ENCODE measurements at regions not wholly inside any gene's neighbourhood (a gene's known extent, or its start where the extent isn't known, plus 50 kb on each side); places are given as distances from the start of the nearest gene placed in this dataset.
"Not testable (repeated sequence)": the region's sequence is repeated elsewhere in the genome, so short reads cannot be mapped to it uniquely, and the experiment has no call there.

DNA sequence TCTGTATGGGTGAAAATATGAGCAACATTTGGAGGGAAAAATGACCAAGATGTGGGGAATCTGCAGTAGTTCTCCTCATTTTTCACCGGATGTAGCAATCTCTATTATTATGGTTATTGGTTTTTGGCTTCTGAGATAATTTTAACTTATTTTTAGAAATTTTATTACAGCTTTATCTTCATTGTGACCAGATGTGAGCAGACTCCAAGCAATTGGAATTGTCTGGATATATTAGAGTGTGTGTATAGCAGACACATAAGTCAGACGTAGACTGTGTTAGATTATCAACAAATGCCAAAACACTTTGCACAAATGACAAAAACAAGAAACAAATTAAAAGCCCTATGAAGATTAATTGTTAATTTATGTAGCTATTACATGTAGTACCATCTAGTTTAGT, 249.1 kb downstream of the DNAJB9 start:
- DNase-seq: no peak

DNA sequence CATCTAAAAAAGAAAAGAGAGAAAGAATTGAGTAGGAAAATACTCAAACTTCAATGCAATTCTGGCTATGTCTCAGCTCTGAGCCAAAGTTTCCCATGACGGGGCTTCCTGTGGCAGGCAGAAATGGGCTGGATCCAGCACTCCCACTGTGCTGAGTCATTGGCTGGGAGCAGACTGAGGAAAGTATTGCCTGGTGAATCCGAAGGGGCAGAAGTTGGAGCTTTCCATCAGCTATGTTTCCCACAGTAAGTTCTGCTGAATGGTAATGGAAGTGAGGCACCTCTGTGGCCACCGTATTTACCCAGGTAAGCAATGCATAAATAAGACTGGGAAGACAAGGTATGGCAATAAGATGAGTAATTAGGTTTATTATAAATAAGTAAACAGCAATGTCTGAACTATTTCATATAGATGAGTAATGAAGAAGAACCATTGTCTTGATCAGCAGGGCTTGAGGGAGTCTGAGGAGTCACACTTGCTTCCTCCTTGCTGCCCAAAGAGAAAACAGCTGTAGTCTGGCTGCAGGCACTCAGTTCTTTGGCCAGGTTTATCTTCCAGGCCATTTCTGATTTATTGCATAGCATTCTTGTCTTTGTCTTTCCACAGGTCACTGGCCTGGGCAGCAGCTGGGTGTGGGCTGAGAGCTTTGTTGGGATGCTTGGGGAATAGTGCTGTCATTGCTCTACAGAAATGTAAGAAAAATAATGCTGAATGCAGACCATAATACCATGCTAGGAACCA, 255.3 kb downstream of the DNAJB9 start:
- no peak for DNase-seq

DNA sequence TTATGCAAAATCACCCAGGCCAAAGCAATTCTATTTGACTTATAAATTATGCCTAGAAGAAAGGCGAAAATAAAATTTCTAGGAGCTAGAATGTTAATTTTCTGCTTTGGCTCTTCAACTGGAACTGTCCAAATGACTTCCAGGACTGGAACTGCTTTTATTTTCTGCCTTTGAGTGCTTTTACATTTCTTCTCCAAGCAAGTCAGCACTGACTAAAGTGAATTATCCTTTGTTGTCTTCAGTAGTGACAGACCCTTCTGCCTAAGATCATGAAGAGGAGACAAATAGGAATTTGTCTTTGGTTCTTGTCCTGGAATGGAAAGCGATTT, 255.9 kb downstream of the DNAJB9 start:
- no peak for DNase-seq

DNA sequence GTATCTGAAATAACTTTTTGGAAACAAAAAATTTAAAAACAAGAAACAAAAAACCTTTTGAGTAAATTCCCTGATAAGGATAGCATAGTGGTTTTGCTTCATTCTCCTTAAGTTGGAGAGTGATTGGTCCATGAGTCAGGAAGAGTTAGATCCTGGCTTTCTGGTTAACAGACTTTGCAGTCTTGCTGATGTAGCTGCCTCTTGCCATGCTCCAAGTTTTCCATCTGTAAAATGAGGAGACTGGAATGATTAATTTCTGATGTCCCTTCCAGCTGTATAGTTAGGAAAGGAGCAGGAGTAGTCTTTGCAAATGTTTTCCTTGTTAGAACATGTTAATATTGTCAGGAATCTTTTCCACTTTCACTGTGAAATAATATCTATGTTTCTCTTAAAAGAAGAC, 266.6 kb downstream of the DNAJB9 start:
- DNase-seq: no peak

DNA sequence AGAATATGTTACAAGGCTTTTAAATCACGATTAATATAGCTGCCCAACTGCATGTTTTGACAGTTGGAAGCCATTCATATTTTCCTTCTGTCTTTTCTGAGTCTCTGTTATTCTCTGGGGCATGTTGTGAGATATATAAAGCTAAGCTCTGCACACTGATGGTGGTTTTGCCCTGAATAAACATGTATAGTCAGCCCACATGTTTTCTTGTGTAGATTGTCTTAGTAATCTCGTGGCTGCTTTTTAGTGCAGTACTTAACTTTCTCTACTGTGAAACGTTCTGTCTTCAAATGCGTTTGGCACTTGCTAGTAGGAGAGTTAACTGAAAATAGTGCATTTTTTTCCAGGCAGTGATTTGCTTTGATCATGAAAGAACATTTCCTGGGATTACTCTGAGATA, 268.5 kb downstream of the DNAJB9 start:
- DNase-seq: no peak

DNA sequence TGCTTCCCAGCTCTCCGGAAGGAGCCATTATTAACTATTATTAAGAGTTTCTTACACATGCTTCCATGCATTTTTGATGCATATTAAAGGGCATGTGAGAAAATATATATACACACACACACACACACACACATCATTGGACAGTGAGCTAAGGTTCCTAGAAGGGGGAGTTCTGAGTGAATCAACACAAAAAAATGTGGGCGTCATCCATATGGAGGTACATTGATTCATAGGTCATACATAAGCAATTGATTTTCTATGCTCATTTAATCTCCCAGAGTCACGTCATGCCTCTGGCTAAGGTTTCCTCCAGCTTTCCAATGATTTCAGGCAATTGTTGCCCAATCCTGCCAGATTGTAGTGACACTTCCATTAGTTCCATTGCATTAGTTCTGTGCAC, 269.4 kb downstream of the DNAJB9 start:
- DNase-seq: no peak

DNA sequence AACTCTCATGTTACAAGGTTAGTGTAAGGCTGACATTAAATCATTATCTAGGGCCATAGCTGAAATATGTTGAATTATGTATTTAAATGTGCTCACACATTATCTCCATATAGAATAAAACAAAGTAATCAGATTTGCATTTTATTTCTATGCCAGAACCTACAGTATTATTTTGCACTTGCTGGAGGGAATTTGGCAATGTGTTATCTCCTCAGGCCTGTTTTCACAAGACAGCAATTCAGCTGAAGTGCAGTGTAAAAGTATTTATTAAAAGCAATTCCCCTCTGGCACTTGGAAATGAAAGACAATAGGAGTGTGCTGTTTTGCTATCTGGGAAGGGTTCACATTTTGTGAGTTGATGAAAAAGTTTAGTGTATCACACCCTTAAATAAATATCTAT, 276.3 kb downstream of the DNAJB9 start:
- no peak for DNase-seq

DNA sequence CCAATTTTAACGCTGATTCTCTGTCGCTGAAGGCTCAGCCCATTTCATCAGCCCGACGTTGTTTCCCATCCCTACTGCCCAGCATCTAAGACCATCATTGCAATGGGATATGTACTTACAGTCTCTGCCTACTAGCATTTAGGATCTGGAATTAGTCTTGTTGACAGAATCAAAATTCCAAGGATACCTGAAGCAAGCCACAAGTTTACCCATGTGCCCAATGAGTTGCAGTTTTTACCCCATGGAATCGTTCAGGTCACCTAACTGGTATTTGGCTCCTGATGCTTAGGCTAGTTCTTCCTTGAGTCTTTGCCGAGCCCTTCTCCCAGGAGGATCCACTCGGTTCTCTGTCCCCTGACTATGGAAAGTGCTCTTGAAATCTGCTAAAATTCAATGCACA, 276.8 kb downstream of the DNAJB9 start:
- no peak for DNase-seq

DNA sequence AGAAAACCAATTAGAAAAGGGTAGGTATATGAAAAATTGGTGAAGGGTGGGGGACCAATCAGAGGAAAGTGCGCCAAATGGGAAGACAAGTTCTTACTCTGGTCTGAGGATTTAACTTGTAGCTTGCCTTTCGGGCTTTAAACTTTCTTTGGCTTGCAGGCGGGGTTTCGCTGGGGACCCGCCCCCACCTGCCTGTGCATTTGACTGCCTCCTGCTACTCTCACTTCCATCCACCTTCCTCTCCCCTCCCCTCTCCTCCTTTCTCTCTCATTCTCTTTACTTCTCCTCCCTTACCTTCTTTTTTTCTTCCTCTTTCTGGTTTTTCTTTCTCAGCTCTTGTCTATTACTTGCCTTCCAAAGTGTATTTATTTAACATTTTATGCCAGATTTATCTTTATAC, 278.8 kb downstream of the DNAJB9 start:
- no peak for DNase-seq

DNA sequence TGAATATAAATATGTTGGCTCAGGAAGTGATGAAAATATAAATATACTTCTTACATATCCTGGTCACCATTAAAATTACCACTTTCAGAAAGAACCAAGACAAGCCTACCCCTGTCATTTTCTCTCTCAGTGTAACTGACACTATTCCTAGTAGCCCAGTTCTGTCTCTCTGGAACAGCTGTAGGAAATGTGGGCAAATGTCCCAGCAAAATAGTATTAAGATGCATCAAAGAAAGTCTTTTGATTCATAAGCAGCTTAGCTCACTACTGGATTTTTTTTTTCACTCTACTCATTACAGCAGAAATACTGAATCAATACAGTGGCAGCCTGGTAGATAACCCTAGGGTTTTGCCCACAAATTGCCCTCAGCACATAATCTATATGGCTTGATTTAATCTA, 290.9 kb downstream of the DNAJB9 start:
- DNase-seq: no peak

DNA sequence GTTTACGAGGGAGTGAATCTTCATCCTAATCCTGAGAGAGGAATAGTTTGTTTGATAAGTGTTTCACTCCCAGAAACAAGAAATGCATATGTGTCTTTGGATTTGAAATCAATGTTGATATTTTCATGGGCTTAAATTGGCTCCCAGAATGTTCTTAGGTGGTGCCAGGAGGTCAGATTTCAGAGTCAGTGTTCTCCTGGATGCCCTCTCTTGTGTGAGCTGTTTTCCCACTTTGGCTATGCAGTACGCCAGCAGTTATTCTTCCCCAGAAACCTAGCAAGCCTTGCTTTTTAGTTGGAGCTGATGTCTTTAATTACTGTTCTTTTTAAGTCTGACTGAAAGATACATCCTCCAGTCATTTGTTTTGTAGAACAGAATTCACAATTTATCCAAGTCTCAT, 291.4 kb downstream of the DNAJB9 start:
- no peak for DNase-seq

DNA sequence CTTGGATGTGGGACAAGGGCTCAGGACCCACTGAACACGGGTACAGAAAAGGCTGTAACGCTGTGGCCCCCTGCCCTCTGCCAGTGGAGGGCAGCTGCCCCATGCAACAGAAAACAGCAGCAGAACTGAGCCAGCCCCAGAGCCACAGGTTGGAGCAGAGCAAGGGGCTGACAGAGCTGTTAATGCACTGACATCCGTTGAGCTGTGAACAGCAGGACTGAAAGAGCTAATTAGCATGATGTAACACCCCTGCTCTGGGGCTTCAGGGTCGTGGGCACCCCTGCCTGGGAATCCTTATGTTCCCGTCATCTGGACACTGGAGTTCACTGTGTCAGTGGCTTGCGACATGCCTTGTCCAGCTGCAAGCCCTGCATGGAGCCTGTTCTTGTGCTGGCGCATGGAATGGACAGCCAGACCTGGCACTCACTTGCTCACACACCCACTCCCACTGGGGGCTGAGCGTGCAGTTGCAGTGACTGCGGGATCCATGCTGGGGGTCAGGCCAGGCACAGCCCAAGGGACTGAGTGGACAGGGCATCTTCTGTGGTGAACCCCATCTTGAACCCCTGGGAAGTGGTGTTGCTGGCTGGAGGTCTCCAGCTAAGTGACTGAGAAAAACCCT, 293.7 kb downstream of the DNAJB9 start:
- DNase-seq: no peak

DNA sequence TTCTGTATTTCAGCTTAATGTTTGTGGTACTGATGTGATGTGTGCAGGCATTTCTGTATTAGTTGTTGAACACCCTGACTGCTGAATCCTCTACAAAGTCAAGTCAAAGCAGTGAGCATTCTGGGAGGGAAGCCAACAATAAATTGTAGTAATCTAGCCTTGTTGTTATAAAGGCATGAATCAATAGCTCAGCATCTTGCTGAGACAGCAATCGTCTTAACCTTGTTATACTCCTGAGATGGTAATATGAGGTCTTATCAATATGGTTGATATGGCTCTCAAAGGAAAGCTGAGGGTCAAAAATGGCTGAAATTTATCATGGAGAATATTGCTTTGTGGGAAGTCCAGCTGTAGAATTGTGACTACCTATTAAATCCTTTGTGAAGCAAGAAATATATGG, 299.4 kb downstream of the DNAJB9 start:
- no peak for DNase-seq

DNA sequence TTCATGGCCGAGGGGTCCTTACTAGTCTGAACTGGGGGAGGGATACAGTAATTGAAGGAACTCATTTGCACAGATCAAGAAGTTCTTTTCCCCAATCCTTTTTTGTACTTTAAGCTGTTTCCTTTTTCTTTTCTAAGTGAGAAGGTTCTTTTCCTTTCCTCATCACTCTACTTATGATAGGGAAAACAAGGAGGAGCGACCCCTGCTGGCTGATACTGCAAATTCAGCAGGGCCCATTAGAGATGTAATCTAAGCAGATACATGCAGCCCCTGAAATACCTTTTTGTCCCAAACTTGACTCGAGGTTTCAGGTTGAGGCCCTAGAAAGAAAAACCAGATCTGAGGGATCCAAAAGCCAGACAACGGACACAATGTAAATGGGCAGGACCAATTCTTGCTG, 305.5 kb downstream of the DNAJB9 start:
- no peak for DNase-seq

DNA sequence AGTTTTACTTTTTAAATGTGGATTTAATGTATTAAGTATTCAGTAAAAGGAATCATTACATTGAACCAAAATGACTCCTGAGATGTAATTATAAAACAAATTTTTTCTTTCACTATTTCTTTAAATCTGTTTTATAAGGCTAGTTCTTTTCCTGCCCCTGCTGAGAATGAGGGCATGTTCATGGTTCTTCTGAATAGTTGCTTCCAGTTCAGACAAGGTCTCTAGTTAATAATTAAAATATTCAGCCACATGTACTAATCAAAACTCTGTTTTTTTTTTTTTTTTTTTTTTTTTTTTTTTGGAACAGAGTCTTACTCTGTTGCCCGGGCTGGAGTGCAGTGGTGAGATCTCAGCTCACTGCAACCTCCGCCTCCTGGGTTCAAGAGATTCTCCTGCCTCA, 321.2 kb downstream of the DNAJB9 start:
- DNase-seq: no peak

DNA sequence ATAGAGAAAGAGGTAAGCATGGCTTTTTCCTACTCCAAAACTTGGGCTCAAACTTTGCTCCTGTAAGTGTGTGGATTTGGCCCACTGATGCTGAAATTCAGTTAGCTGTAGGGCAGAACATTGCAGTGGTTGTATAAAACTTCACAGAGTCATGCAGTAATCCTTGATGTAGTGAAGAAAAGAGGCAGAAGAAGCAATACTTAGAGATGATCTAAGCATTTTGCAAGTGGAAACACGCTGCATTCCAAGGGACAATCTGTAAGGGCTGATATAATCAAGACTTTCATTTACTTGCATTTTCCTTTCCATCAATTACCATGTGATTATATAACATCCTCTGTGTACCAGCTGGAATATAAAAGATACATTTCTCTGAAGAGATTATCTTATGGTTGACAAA, 338.8 kb downstream of the DNAJB9 start:
- DNase-seq: no peak

DNA sequence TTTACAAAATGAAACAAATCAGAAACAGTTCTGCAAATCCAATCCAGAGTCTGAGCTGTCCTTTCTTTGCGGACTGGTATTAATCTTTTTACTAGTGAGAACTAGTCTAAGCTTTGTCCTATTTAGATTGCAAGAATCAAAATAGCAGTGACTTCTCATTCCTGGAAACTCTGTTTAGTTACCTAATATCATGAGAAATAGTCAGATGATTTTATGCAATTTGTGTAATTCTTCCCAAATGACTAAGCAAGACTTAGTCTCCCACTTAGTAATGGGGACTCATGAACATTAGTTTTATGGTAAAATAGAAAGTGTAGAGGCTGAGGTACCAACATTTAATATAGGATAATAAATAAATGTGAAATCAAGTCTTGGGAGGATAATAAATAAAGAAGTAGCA, 341.3 kb downstream of the DNAJB9 start:
- DNase-seq: no peak

DNA sequence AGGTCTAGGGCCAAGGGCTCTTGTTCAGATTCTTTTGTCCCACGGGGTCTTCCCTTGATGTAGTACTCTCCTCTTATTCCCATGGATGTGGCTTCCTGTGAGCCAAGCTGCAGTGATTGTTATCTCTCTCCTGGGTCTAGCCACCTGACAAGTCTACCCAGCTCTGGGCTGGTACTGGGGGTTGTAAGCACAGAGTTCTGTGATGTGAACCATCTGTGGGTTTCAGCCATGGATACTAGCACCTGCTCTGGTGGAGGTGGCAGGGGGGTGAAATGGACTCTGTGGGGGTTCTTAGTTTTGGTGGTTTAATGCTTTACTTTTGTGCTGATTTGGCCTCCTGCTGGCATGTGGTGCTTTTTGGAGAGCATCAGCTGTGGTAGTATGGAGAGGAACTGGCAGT, 350.8 kb downstream of the DNAJB9 start:
- no peak for DNase-seq

DNA sequence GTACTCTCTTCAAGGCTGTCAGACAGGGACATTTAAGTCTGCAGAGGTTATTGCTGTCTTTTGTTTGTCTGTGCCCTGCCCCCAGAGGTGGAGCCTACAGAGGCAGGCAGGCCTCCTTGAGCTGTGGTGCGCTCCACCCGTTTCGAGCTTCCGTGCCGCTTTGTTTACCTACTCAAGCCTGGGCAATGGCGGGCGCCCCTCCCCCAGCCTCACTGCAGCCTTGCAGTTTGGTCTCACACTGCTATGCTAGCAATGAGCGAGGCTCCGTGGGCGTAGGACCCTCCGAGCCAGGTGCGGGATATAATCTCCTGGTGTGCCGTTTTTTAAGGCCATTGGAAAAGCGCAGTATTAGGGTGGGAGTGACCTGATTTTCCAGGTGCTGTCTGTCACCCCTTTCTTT, 373.4 kb downstream of the DNAJB9 start:
- not testable (repeated sequence) for DNase-seq

DNA sequence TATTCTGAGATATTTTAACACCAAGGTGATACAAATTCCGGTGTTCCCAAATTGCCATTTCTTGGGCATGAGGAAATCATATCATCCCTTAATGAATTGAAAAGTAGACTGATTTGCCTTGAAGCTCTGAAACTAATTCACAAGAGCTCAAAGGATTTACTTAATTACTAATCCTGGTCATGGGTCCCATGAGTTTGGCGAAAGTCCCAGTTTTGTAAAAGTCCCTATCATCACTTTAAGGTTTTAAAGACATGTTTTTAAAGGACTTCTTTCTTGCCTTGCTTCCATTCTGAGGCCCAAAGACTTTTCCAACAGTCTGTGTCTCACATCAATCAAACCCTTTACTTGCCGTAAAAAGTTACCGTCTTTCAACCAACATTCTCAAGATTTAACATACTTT, 377.9 kb downstream of the DNAJB9 start:
- DNase-seq: no peak

DNA sequence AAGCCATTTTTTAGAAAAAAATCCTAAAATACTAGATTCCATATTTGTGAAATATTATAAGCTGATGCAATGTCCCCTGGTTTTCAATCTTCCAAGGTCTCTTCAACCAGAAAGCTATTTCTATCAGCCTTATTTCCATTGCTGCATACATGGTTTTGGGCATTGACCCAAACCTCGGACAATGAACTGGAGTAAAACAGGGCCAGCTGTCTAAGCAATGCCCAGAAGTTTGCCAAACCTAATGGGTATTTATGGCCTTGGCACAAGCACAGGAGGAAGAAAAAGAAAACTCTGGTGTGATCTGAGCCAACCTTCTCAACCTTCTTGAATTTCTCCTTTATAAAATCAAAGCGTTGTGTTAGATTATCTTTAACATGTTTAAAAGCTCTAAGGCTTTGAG, 402.3 kb downstream of the DNAJB9 start:
- no peak for DNase-seq

DNA sequence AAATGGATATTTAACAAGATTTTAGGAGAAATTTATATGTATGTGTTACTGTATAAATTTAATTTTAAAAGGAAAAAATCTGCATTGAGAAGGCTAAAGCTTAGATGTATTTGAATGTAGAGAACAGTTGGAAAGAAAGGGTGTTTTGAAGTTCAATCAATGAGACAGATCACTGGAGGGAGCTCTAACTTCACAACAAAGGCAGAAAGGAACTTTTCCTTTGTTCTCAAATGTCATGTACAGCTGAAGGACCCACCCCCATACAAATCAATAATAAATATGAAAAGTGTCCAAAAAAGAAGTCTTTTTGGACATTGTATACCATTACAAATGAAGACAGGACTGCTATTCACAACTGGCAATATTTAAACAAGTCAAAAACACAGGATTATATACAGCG, 403.4 kb downstream of the DNAJB9 start:
- DNase-seq: no peak

DNA sequence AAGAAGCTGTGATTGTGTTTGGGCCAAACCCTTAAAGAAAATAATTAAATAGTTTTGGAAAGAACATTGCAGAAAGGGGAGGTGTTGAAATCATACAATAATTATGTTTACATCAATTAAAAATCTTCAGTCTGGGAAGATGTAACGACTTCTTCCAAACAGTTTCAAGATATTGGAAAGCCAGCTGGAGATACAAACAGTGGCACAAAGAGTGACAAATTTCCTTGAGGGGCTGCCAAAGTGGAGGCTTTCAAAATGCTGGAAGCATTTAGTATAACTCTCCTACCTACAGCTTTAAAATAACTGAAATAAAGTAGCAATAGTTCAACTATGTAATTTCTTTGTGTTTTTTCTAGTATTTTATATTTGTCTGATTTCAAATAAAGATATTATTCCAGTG, 405.0 kb downstream of the DNAJB9 start:
- no peak for DNase-seq

DNA sequence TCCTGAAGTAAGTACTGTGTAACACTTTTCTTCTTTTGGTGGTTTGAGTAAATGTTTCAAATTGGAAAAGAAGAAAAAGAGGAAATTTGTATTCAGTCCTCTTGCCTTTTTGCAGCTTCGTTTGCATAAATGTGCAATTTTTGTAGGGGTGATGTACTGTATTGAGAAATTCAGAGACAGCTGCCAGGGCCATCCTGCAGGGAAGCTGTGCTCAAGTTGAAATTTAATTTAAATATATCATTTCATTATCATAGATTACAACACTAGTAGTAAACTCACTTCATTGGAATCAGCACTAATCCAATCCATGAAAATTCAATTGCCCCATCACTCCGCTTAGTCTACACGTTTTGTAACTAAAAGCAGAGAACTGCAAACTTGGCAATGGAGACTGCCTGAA, 415.4 kb downstream of the DNAJB9 start:
- DNase-seq: no peak

DNA sequence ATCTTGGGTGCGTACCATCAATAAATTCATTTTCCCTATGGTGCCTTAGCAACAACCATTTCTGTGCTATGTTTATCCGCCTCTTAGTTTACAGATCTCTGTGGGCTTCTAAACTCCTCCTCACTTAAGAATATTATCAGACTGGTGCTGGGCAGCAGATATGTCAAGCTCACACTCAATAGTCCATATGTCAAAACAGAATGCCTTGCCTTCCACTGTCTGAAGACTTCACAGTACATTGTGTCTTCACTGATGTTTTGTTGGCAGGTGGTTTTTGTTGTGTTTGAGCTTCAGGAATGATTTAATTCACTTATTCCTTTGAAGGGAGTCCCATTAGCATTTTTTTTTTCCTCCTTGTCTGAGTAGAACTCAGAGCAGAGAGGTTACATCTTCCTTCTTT, 419.6 kb downstream of the DNAJB9 start:
- DNase-seq: no peak

Measured in NCI-H2107 (cell line).